HL-60 (cell line): ENCODE measurements at regions not wholly inside any gene's neighbourhood (a gene's known extent, or its start where the extent isn't known, plus 50 kb on each side); places are given as distances from the start of the nearest gene placed in this dataset.
"Not testable (repeated sequence)": the region's sequence is repeated elsewhere in the genome, so short reads cannot be mapped to it uniquely, and the experiment has no call there.

Experiments used
- CTCF ChIP-seq: IDR thresholded peaks from one replicate; pipeline ENCODE4 v1.5.1; 2011; ENCODE audit warnings: low read length, control low read depth, inconsistent platforms; ENCODE audit not compliant: insufficient read depth
- POLR2AphosphoS5 ChIP-seq: IDR thresholded peaks from 2 replicates; pipeline ENCODE4 v1.6.1; 2012; ENCODE audit warnings: low read depth
- REST ChIP-seq: IDR thresholded peaks from 2 replicates; pipeline ENCODE4 v1.6.1; 2012; ENCODE audit warnings: low read depth; ENCODE audit not compliant: insufficient replicate concordance
- SPI1 ChIP-seq: IDR thresholded peaks from 2 replicates; pipeline ENCODE4 v1.6.1; 2012; ENCODE audit warnings: low read depth, mild to moderate bottlenecking, borderline replicate concordance

- not testable (repeated sequence) for TF ChIP-seq CTCF, REST, POLR2AphosphoS5, SPI1
Measured at GRCh38 chr15:84401461-84401860, 165.9 kb downstream of the GOLGA6L4 start.
